ENCODE measurements at regions not wholly inside any gene's neighbourhood (a gene's known extent, or its start where the extent isn't known, plus 50 kb on each side); places are given as distances from the start of the nearest gene placed in this dataset.

GRCh38 chr15:98324341-98324970 lies 323.9 kb upstream of the IGF1R start:
- H3K4me3 ChIP-seq (ENCODE audit: low read depth, low read length) = no peak overlapping the region
- TF ChIP-seq CTCF (IDR thresholded peaks at IDR 0.05; ENCODE audit: insufficient read depth, low read depth, low read length, missing control alignments) = no peak
- no peak for DNase-seq (ENCODE audit: low read depth)

GRCh38 chr15:98326804-98327203 lies 321.5 kb upstream of the IGF1R start:
- no peak overlapping the region for H3K4me3 ChIP-seq (ENCODE audit: low read depth, low read length)
- DNase-seq (ENCODE audit: low read depth) = no peak
- no peak for TF ChIP-seq CTCF (IDR thresholded peaks at IDR 0.05; ENCODE audit: insufficient read depth, low read depth, low read length, missing control alignments)

DNA sequence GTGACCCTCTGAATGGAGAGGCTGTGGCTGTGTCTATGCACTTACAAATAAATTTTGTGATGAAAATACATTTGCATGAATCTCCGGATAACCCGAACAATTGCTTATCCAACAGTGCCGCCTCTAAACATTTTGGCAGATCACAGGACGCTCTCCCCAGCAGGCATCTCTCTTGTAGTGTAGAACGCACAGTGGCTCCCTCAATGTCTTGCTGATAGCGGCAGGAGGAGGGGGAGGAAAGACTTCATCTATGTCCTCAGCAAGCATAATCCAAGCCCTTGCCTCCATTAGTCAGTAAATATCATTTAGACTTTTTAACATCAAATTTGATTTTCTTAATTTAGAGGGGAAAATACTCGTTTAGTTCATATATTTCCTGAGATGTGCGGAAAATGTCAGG lies 318.1 kb upstream of the IGF1R start:
- no peak for DNase-seq (ENCODE audit: low read depth)
- TF ChIP-seq CTCF (IDR thresholded peaks at IDR 0.05; ENCODE audit: insufficient read depth, low read depth, low read length, missing control alignments) = no peak
- no peak overlapping the region for H3K4me3 ChIP-seq (ENCODE audit: low read depth, low read length)

GRCh38 chr15:98330692-98331435 lies 317.5 kb upstream of the IGF1R start:
- DNase-seq (ENCODE audit: low read depth) = no peak
- no peak for TF ChIP-seq CTCF (IDR thresholded peaks at IDR 0.05; ENCODE audit: insufficient read depth, low read depth, low read length, missing control alignments)

DNA sequence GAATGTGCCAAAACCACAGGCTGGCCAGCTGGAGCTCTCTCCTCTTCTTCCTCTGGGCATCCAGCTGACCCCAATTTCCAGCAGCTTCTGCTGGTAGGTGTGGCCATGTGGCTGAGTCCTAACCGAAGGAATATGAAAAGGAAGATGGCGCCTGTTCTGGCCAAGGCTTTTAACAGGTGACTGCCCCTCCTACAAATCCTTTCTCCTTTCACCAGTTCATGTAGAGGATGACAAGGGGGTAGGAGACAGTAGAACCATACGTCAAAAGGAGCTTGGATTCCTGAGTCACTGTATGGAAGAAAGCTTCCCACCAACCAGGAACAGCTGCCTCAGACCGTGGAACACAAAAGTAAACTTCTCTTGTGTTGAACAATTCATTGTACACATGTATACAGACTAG lies 316.7 kb upstream of the IGF1R start:
- DNase-seq (ENCODE audit: low read depth) = no peak
- no peak for TF ChIP-seq CTCF (IDR thresholded peaks at IDR 0.05; ENCODE audit: insufficient read depth, low read depth, low read length, missing control alignments)
- H3K4me3 ChIP-seq (ENCODE audit: low read depth, low read length) = no peak overlapping the region

More at GRCh38 chr15:98330692-98331435, 317.5 kb upstream of the IGF1R start:
- H3K4me3 ChIP-seq (ENCODE audit: low read depth, low read length) = no peak overlapping the region

DNA sequence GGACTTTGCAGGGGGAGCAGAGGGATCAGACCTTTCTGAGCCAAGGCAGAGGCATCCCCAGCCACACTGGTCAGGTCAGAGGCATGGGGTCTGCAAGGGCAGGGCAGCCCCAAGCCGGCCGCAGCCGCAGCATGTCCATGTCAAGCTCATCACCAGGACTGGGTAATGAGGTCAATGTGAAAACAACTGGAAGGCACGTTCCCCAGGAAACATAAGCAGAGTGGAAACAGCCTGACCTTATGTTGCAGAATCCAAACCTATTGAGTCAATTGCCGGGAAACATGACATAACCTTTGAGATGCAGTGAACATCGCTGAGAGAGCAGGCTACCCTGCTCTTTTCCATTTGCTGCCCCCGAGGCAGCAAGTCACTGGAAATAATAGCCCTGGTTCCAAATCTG lies 315.1 kb upstream of the IGF1R start:
- TF ChIP-seq CTCF (IDR thresholded peaks at IDR 0.05; ENCODE audit: insufficient read depth, low read depth, low read length, missing control alignments) = no peak
- no peak for DNase-seq (ENCODE audit: low read depth)
- no peak overlapping the region for H3K4me3 ChIP-seq (ENCODE audit: low read depth, low read length)
